ENCODE measurements at regions not wholly inside any gene's neighbourhood (a gene's known extent, or its start where the extent isn't known, plus 50 kb on each side); places are given as distances from the start of the nearest gene placed in this dataset.

DNA sequence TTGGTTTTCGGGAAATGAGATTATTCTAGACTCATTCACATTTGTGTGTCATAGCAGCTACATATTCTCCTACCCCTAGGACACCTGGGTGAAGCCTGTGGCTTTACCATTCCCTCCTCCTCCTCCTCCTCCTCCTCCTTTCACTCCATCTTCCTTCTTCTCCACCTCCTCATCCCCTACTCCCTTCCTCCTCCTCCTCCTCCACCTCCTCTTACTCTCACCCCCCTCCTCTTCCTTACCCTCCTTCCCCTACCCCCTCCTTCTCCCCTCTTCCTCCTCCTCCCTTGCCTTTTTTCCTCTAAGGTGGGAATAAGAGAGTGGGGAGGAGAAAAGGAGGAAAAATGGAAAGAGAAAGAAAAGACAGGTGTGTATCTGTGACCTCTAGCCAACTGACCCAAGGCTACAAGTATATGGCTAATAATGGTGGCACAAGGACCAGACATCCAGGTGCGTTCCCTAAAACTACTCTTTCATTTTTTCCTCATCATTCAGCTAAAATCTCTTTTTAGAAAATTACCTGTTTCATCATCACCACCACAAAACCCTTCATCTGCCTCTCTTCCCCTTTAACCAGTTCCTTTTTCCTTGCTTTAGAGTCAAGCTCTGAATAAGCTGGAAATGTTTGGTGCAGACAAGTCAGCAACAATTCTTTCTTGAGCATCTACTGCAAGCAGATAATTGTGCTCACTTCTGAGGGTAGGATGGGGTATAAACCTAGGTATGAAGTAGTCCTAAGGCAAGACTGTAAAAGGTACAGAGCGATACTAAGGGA, 149.8 kb upstream of the FOXN3 start:
- no peak overlapping the region for H3K4me3 ChIP-seq (ENCODE audit: low read depth, low read length)
- no peak for TF ChIP-seq CTCF (IDR thresholded peaks at IDR 0.05; ENCODE audit: low read depth, low read length, missing control alignments)
- in situ Hi-C loops (cut with HindIII; ENCODE audit: low sequenced_read_pairs), result no loop called here
- no peak for DNase-seq (ENCODE audit: low read depth)

DNA sequence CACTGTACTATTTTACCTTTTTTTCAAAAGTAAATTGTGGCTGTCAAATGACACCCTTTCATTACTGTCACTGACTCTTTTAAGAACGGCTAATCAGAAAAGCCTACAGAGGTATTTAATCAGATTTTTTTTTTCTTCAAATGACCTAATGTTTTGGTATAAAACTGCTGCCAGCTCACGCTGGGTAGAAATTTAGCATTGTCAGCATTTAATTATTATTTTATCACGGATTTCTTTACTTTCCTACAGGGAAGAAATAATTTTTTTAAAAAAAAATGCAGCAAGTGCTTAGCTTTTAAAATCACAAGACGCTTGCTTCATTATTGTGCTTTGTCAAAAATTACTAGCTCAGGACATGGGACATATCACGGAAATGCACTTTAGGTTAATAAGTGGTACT, 149.1 kb upstream of the FOXN3 start:
- H3K4me3 ChIP-seq (ENCODE audit: low read depth, low read length), result no peak overlapping the region
- TF ChIP-seq CTCF (IDR thresholded peaks at IDR 0.05; ENCODE audit: low read depth, low read length, missing control alignments), result no peak
- no peak for DNase-seq (ENCODE audit: low read depth)
- in situ Hi-C loops (cut with HindIII; ENCODE audit: low sequenced_read_pairs), result no loop called here

- in situ Hi-C loops (cut with HindIII; ENCODE audit: low sequenced_read_pairs), result no loop called here
- DNase-seq (ENCODE audit: low read depth), result no peak
- TF ChIP-seq CTCF (IDR thresholded peaks at IDR 0.05; ENCODE audit: low read depth, low read length, missing control alignments), result no peak
- H3K4me3 ChIP-seq (ENCODE audit: low read depth, low read length), result no peak overlapping the region
These were observed 148.6 kb upstream of the FOXN3 start for GRCh38 chr14:89565607-89566006.

- in situ Hi-C loops (cut with HindIII; ENCODE audit: low sequenced_read_pairs), result no loop called here
These were observed 148.0 kb upstream of the FOXN3 start for GRCh38 chr14:89564989-89565388.

DNA sequence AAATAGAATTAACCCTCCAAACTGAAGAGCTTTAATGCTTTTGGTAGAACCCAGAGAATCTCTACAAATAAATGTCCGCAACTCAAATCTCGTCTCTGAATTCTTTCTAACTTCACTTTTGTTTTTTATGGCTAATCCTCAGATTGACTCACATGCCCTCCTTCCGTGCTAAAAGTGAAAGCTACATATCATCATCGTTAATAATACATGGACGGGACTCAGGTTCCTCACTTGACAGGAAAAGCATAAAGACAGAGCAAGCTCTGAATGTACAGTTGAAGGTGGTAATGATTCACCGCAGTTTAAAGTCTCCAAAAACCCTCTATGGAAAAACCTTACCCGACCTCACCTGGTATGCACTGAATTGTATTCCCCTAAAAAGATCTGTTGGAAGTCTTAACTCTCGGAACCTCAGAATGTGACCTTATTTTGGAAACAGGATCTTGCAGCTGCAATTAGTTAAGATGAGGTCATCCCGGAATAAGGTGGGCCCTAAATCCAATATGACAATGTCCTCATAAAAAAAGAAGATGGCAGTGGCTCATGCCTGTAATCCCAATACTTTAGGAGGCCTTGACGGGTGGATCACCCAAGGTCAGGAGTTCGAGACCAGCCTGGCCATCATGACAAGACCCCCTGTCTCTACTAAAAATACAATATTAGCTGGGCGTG, 147.4 kb upstream of the FOXN3 start:
- no peak for TF ChIP-seq CTCF (IDR thresholded peaks at IDR 0.05; ENCODE audit: low read depth, low read length, missing control alignments)
- no peak for DNase-seq (ENCODE audit: low read depth)
- in situ Hi-C loops (cut with HindIII; ENCODE audit: low sequenced_read_pairs), result no loop called here

More at GRCh38 chr14:89564989-89565388, 148.0 kb upstream of the FOXN3 start:
- DNase-seq (ENCODE audit: low read depth), result no peak
- no peak overlapping the region for H3K4me3 ChIP-seq (ENCODE audit: low read depth, low read length)
- no peak for TF ChIP-seq CTCF (IDR thresholded peaks at IDR 0.05; ENCODE audit: low read depth, low read length, missing control alignments)

GRCh38 chr14:89563471-89563870, 146.4 kb upstream of the FOXN3 start:
- no peak for DNase-seq (ENCODE audit: low read depth)
- TF ChIP-seq CTCF (IDR thresholded peaks at IDR 0.05; ENCODE audit: low read depth, low read length, missing control alignments), result no peak
- in situ Hi-C loops (cut with HindIII; ENCODE audit: low sequenced_read_pairs), result no loop called here
- H3K4me3 ChIP-seq (ENCODE audit: low read depth, low read length), result no peak overlapping the region

More for the DNA sequence above, 147.4 kb upstream of the FOXN3 start:
- no peak overlapping the region for H3K4me3 ChIP-seq (ENCODE audit: low read depth, low read length)
